Loucy (cell line): ENCODE measurements at regions not wholly inside any gene's neighbourhood (a gene's known extent, or its start where the extent isn't known, plus 50 kb on each side); places are given as distances from the start of the nearest gene placed in this dataset.

Source experiments
- CTCF ChIP-seq: fragments of 200-600 bp; sonication (generic); conservative IDR thresholded peaks from 2 replicates; pipeline ENCODE4 v1.5.1; 2014; ENCODE audit warnings: mild to moderate bottlenecking, antibody characterized with exemption, low read length
- EZH2phosphoT487 ChIP-seq: fragments of 200-600 bp; IDR thresholded peaks from 2 replicates; pipeline ENCODE4 v1.6.1; 2018; ENCODE audit warnings: antibody characterized with exemption, mild to moderate bottlenecking, moderate library complexity, borderline replicate concordance

- TF ChIP-seq CTCF (no peak), EZH2phosphoT487 (no peak)
Observed at GRCh38 chr6:78597966-78598365, 269.4 kb upstream of the IRAK1BP1 start.
